ENCODE measurements at regions not wholly inside any gene's neighbourhood (a gene's known extent, or its start where the extent isn't known, plus 50 kb on each side); places are given as distances from the start of the nearest gene placed in this dataset.
A peak's percentile ranks its signal among the peaks of the same experiment; 100 is the strongest.

GRCh38 chr20:6887966-6888365 is 120.5 kb downstream of the BMP2 start:
- no peak for DNase-seq (ENCODE audit: low spot score)
- Histone ChIP-seq H3K27me3 (ENCODE audit: insufficient read depth) (no peaks in the 10 kb centered on the region), H3K4me3 (no peak overlapping the region), H3F3A (replicated peaks; ENCODE audit: low read depth) (no peaks in the 10 kb centered on the region), H2AFZ (0 out of 2 replicates have a peak overlapping the region, but pooled peaks have one; percentile 20), H3K79me2 (replicated peaks; ENCODE audit: insufficient read depth) (no peaks in the 10 kb centered on the region), H3K4me1 (ENCODE audit: insufficient read depth) (peaks cover 11% of the 10 kb centered on the region; the same call in 1 of the 2 replicates), H3K27ac (ENCODE audit: low read depth) (no peak overlapping the region), H3K4me2 (no peak overlapping the region), H3K36me3 (ENCODE audit: insufficient read depth) (no peaks in the 10 kb centered on the region), H4K20me1 (replicated peaks; ENCODE audit: insufficient read depth) (no peaks in the 10 kb centered on the region), H3K9me2 (ENCODE audit: insufficient read depth) (peaks cover 22% of the 10 kb centered on the region)
- peaks cover 16% of the 10 kb centered on the region for H3K4me1 Mint-ChIP-seq
- TF ChIP-seq, protein P1, sequence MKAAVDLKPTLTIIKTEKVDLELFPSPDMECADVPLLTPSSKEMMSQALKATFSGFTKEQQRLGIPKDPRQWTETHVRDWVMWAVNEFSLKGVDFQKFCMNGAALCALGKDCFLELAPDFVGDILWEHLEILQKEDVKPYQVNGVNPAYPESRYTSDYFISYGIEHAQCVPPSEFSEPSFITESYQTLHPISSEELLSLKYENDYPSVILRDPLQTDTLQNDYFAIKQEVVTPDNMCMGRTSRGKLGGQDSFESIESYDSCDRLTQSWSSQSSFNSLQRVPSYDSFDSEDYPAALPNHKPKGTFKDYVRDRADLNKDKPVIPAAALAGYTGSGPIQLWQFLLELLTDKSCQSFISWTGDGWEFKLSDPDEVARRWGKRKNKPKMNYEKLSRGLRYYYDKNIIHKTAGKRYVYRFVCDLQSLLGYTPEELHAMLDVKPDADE (IDR thresholded peaks at IDR 0.05), result no peak
- TF ChIP-seq, protein P2, sequence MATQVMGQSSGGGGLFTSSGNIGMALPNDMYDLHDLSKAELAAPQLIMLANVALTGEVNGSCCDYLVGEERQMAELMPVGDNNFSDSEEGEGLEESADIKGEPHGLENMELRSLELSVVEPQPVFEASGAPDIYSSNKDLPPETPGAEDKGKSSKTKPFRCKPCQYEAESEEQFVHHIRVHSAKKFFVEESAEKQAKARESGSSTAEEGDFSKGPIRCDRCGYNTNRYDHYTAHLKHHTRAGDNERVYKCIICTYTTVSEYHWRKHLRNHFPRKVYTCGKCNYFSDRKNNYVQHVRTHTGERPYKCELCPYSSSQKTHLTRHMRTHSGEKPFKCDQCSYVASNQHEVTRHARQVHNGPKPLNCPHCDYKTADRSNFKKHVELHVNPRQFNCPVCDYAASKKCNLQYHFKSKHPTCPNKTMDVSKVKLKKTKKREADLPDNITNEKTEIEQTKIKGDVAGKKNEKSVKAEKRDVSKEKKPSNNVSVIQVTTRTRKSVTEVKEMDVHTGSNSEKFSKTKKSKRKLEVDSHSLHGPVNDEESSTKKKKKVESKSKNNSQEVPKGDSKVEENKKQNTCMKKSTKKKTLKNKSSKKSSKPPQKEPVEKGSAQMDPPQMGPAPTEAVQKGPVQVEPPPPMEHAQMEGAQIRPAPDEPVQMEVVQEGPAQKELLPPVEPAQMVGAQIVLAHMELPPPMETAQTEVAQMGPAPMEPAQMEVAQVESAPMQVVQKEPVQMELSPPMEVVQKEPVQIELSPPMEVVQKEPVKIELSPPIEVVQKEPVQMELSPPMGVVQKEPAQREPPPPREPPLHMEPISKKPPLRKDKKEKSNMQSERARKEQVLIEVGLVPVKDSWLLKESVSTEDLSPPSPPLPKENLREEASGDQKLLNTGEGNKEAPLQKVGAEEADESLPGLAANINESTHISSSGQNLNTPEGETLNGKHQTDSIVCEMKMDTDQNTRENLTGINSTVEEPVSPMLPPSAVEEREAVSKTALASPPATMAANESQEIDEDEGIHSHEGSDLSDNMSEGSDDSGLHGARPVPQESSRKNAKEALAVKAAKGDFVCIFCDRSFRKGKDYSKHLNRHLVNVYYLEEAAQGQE (IDR thresholded peaks at IDR 0.05; ENCODE audit: unreplicated experiment), result no peak
- TF ChIP-seq STAT1 (IDR thresholded peaks at IDR 0.05; ENCODE audit: unreplicated experiment) (no peak), ZNF331 (CRISPR knock-in tag; IDR thresholded peaks at IDR 0.05; ENCODE audit: low read depth) (no peak), JUNB (IDR thresholded peaks at IDR 0.05; ENCODE audit: unreplicated experiment) (no peak), CREB1 (CRISPR knock-in tag; IDR thresholded peaks at IDR 0.05; ENCODE audit: low read depth) (no peak)
- peaks cover 2% of the 10 kb centered on the region for H3K27me3 Mint-ChIP-seq (ENCODE audit: insufficient read depth, low read depth, poor library complexity)
- no peaks in the 10 kb centered on the region for H3K9me3 Mint-ChIP-seq
- no peak overlapping the region for H3K4me3 Mint-ChIP-seq
- no peaks in the 10 kb centered on the region for H3K36me3 Mint-ChIP-seq (ENCODE audit: low read depth)
- H3K27ac Mint-ChIP-seq, result no peak overlapping the region
- ATAC-seq, result no peak

DNA sequence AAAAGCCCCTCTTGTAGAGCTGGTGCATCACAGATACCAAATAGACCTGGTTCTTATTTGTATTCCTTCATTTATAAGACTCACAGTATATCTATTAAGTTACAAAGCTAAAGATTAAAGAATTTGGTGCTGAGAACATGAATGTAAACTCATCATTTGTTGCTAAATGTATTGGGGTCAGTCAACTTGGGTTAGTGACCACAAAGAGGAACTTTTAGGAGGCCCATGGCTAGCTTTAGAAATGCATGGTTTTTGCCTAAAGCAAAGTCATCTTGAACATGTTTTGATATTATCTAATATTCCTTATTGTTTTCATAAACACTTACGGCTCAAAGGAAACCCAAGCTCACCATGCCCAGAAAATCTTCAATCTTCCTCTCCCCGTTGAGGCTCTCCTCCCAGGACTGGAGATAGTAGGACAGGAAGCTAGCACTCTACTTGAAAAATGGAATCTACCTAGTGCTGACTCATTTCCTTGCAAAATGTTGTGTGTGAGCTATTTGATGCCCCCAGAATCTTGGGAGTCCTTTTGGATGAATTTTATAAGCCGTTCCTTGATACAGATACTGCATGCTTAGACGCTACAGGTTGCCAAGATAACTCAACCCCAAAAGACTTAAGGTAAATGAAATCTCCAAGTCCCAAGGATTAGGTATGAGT is 121.4 kb downstream of the BMP2 start:
- Histone ChIP-seq H3K9me2 (ENCODE audit: insufficient read depth) (peaks cover 22% of the 10 kb centered on the region), H3K4me1 (ENCODE audit: insufficient read depth) (peaks cover 11% of the 10 kb centered on the region; the same call in 1 of the 2 replicates), H3K79me2 (replicated peaks; ENCODE audit: insufficient read depth) (no peaks in the 10 kb centered on the region), H4K20me1 (replicated peaks; ENCODE audit: insufficient read depth) (no peaks in the 10 kb centered on the region), H2AFZ (peak overlapping the region; percentile 32; the same call in 1 of the 2 replicates), H3F3A (replicated peaks; ENCODE audit: low read depth) (no peaks in the 10 kb centered on the region), H3K27ac (ENCODE audit: low read depth) (no peak overlapping the region), H3K4me3 (no peak overlapping the region), H3K36me3 (ENCODE audit: insufficient read depth) (no peaks in the 10 kb centered on the region), H3K27me3 (ENCODE audit: insufficient read depth) (no peaks in the 10 kb centered on the region), H3K4me2 (no peak overlapping the region)
- DNase-seq (ENCODE audit: low spot score) (no peak), ATAC-seq (no peak)
- H3K4me3 Mint-ChIP-seq, result no peak overlapping the region
- peaks cover 2% of the 10 kb centered on the region for H3K27me3 Mint-ChIP-seq (ENCODE audit: insufficient read depth, low read depth, poor library complexity)
- no peaks in the 10 kb centered on the region for H3K9me3 Mint-ChIP-seq
- H3K27ac Mint-ChIP-seq, result no peak overlapping the region
- peaks cover 16% of the 10 kb centered on the region for H3K4me1 Mint-ChIP-seq
- no peaks in the 10 kb centered on the region for H3K36me3 Mint-ChIP-seq (ENCODE audit: low read depth)
- TF ChIP-seq POLR2AphosphoS5 (IDR thresholded peaks at IDR 0.05; ENCODE audit: low read depth), result no peak
- no peak for TF ChIP-seq EZH2 (IDR thresholded peaks at IDR 0.05; ENCODE audit: low read depth, unreplicated experiment)
- no peak for TF ChIP-seq CREB1 (CRISPR knock-in tag; IDR thresholded peaks at IDR 0.05; ENCODE audit: low read depth)
- TF ChIP-seq NANOG (IDR thresholded peaks at IDR 0.05; ENCODE audit: borderline replicate concordance), result no peak
- TF ChIP-seq, protein P2 (IDR thresholded peaks at IDR 0.05; ENCODE audit: unreplicated experiment), result no peak
- TF ChIP-seq ZNF114 (CRISPR knock-in tag; IDR thresholded peaks at IDR 0.05), result no peak
- TF ChIP-seq, protein P3, sequence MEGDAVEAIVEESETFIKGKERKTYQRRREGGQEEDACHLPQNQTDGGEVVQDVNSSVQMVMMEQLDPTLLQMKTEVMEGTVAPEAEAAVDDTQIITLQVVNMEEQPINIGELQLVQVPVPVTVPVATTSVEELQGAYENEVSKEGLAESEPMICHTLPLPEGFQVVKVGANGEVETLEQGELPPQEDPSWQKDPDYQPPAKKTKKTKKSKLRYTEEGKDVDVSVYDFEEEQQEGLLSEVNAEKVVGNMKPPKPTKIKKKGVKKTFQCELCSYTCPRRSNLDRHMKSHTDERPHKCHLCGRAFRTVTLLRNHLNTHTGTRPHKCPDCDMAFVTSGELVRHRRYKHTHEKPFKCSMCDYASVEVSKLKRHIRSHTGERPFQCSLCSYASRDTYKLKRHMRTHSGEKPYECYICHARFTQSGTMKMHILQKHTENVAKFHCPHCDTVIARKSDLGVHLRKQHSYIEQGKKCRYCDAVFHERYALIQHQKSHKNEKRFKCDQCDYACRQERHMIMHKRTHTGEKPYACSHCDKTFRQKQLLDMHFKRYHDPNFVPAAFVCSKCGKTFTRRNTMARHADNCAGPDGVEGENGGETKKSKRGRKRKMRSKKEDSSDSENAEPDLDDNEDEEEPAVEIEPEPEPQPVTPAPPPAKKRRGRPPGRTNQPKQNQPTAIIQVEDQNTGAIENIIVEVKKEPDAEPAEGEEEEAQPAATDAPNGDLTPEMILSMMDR (conservative IDR thresholded peaks at IDR 0.05; ENCODE audit: low read depth in 2 of 2), result no peak
- no peak for TF ChIP-seq JUNB (IDR thresholded peaks at IDR 0.05; ENCODE audit: unreplicated experiment)
- TF ChIP-seq STAT1 (IDR thresholded peaks at IDR 0.05; ENCODE audit: unreplicated experiment), result no peak
- TF ChIP-seq EZH2phosphoT487 (IDR thresholded peaks at IDR 0.05; ENCODE audit: unreplicated experiment), result no peak

Data from GM23338 (cell line).